NCI-H2081 (cell line): ENCODE measurements at regions not wholly inside any gene's neighbourhood (a gene's known extent, or its start where the extent isn't known, plus 50 kb on each side); places are given as distances from the start of the nearest gene placed in this dataset.
"Not testable (repeated sequence)": the region's sequence is repeated elsewhere in the genome, so short reads cannot be mapped to it uniquely, and the experiment has no call there.

Experiments
- DNase-seq, 2 experiments: peaks; one replicate each; lab custom pipeline; 2025; lab: John Stamatoyannopoulos, UW

GRCh38 chr21:16420031-16420724 is 690.4 kb downstream of the USP25 start:
- DNase-seq: peak; percentile 59 to 77

GRCh38 chr21:16421007-16421406 is 691.2 kb downstream of the USP25 start:
- DNase-seq: no peak

GRCh38 chr21:16421965-16422364 is 692.2 kb downstream of the USP25 start:
- DNase-seq: no peak

GRCh38 chr21:16422702-16423101 is 692.9 kb downstream of the USP25 start:
- DNase-seq: no peak

GRCh38 chr21:16423921-16424320 is 694.1 kb downstream of the USP25 start:
- DNase-seq: no peak

- DNase-seq: peak in 1 of 2 experiments; percentile 30
Measured at GRCh38 chr21:16424331-16424751, 694.6 kb downstream of the USP25 start.

GRCh38 chr21:16425376-16425775 is 695.6 kb downstream of the USP25 start:
- no peak for DNase-seq

GRCh38 chr21:16426936-16427335 is 697.2 kb downstream of the USP25 start:
- DNase-seq: no peak

GRCh38 chr21:16427587-16428087 is 697.9 kb downstream of the USP25 start:
- no peak for DNase-seq

GRCh38 chr21:16437586-16437985 is 707.8 kb downstream of the USP25 start:
- DNase-seq: no peak

GRCh38 chr21:16438761-16439160 is 709.0 kb downstream of the USP25 start:
- DNase-seq: no peak

- no peak for DNase-seq
Measured at GRCh38 chr21:16441789-16442188, 712.0 kb downstream of the USP25 start.

- no peak for DNase-seq
Measured at GRCh38 chr21:16454399-16454798, 724.6 kb downstream of the USP25 start.

- no peak for DNase-seq
Measured at GRCh38 chr21:16455526-16455925, 725.7 kb downstream of the USP25 start.

- no peak for DNase-seq
Measured at GRCh38 chr21:16455978-16456377, 726.2 kb downstream of the USP25 start.

- DNase-seq: no peak
Measured at GRCh38 chr21:16457498-16457897, 727.7 kb downstream of the USP25 start.

GRCh38 chr21:16460936-16461335 is 731.2 kb downstream of the USP25 start:
- no peak for DNase-seq

GRCh38 chr21:16464211-16464889 is 734.6 kb downstream of the USP25 start:
- not testable (repeated sequence) for DNase-seq

GRCh38 chr21:16468184-16468583 is 738.4 kb downstream of the USP25 start:
- no peak for DNase-seq

- DNase-seq: no peak
Measured at GRCh38 chr21:16473988-16474387, 744.2 kb downstream of the USP25 start.

GRCh38 chr21:16476056-16476825 is 746.5 kb downstream of the USP25 start:
- DNase-seq: peak in 1 of 2 experiments; percentile 2

GRCh38 chr21:16488042-16488441 is 758.3 kb downstream of the USP25 start:
- no peak for DNase-seq

- DNase-seq: no peak
Measured at GRCh38 chr21:16492356-16492755, 762.6 kb downstream of the USP25 start.
